HEK293 (cell line): ENCODE measurements at regions not wholly inside any gene's neighbourhood (a gene's known extent, or its start where the extent isn't known, plus 50 kb on each side); places are given as distances from the start of the nearest gene placed in this dataset.

Experiments
- CTCF ChIA-PET: fragments of 350-600 bp; formaldehyde crosslinking; extraction: SDS; loops from one replicate; lab custom pipeline; 2021; ENCODE audit warnings: antibody characterized with exemption; lab: Yijun Ruan, JAX
- POLR2A ChIA-PET: fragments of 300-600 bp; formaldehyde crosslinking; extraction: SDS; loops from one replicate; lab custom pipeline; 2020; ENCODE audit warnings: antibody characterized with exemption, inconsistent platforms; lab: Yijun Ruan, JAX
- H3K27ac ChIP-seq: fragments of 200-500 bp; sonication (Bioruptor generic); 2 replicates; pipeline ENCODE4 v1.5.1; 2014; ENCODE audit warnings: low read depth, low read length, control low read depth, inconsistent platforms; ENCODE audit errors: extremely low read depth
- H3K36me3 ChIP-seq, 2 experiments: fragments of 200-500 bp in 1 of 2; sonication (Bioruptor generic) in 1 of 2; 1 replicate in 1 of 2; 2 replicates in 1 of 2; pipeline ENCODE4 v1.5.1; 2014 to 2017; ENCODE audit warnings: inconsistent platforms in 2 of 2, low read length in 2 of 2; ENCODE audit not compliant: control insufficient read depth in 2 of 2, insufficient read depth in 1 of 2
- H3K4me1 ChIP-seq: fragments of 200-500 bp; sonication (Bioruptor generic); 2 replicates; pipeline ENCODE4 v1.5.1; 2014; ENCODE audit warnings: mild to moderate bottlenecking, low read length, inconsistent platforms; ENCODE audit not compliant: control insufficient read depth, insufficient read depth
- H3K4me3 ChIP-seq: 2 replicates; pipeline ENCODE4 v1.5.1; 2011; ENCODE audit warnings: low read depth, mild to moderate bottlenecking, control low read depth, low read length, moderate library complexity
- H3K9me3 ChIP-seq: fragments of 200-500 bp; sonication (Bioruptor generic); 2 replicates; pipeline ENCODE4 v1.5.1; 2014; ENCODE audit warnings: low read depth, low read length, inconsistent platforms; ENCODE audit not compliant: control insufficient read depth, insufficient read depth
- BCL11B ChIP-seq: fragments of 450-650 bp; formaldehyde crosslinking; IDR thresholded peaks from 2 replicates; pipeline ENCODE4 v1.5.1; 2016; ENCODE audit warnings: low read depth, missing biosample characterization, missing genetic modification characterization
- HOXA7 ChIP-seq: sonication (generic); formaldehyde crosslinking; IDR thresholded peaks from 2 replicates; pipeline ENCODE4 v1.8.1; 2022; ENCODE audit warnings: missing genetic modification reagents, borderline replicate concordance
- HOXD13 ChIP-seq: sonication (generic); formaldehyde crosslinking; IDR thresholded peaks from 2 replicates; pipeline ENCODE4 v1.8.0; 2022; ENCODE audit warnings: missing genetic modification reagents, borderline replicate concordance
- KLF9 ChIP-seq: fragments of 450-650 bp; formaldehyde crosslinking; IDR thresholded peaks from 2 replicates; pipeline ENCODE4 v1.5.1; 2016; ENCODE audit warnings: missing biosample characterization, missing genetic modification characterization, low read depth
- MEIS1 ChIP-seq: sonication (generic); formaldehyde crosslinking; IDR thresholded peaks from 2 replicates; pipeline ENCODE4 v1.8.1; 2022; ENCODE audit warnings: missing genetic modification reagents, mild to moderate bottlenecking, borderline replicate concordance
- MYNN ChIP-seq: fragments of 450-650 bp; formaldehyde crosslinking; IDR thresholded peaks from 2 replicates; pipeline ENCODE4 v1.5.1; 2016; ENCODE audit warnings: missing biosample characterization, missing genetic modification characterization, borderline replicate concordance
- PRDM2 ChIP-seq: fragments of 450-650 bp; formaldehyde crosslinking; IDR thresholded peaks from 2 replicates; pipeline ENCODE4 v1.5.1; 2016; ENCODE audit warnings: missing biosample characterization, missing genetic modification characterization, borderline replicate concordance
- SCRT2 ChIP-seq: fragments of 450-650 bp; formaldehyde crosslinking; IDR thresholded peaks from 2 replicates; pipeline ENCODE4 v1.5.1; 2016; ENCODE audit warnings: missing biosample characterization, missing genetic modification characterization
- ZBTB20 ChIP-seq: fragments of 450-650 bp; formaldehyde crosslinking; IDR thresholded peaks from 2 replicates; pipeline ENCODE4 v1.5.1; 2016; ENCODE audit warnings: missing biosample characterization, missing genetic modification characterization
- ZFHX2 ChIP-seq: fragments of 450-650 bp; formaldehyde crosslinking; conservative IDR thresholded peaks from 2 replicates; pipeline ENCODE4 v1.5.1; 2016; ENCODE audit warnings: missing biosample characterization, missing genetic modification characterization
- ZFP69B ChIP-seq: fragments of 450-650 bp; formaldehyde crosslinking; IDR thresholded peaks from 2 replicates; pipeline ENCODE4 v1.5.1; 2016; ENCODE audit warnings: missing biosample characterization, missing genetic modification characterization
- ZNF112 ChIP-seq: fragments of 450-650 bp; formaldehyde crosslinking; IDR thresholded peaks from 2 replicates; pipeline ENCODE4 v1.5.0; 2017; ENCODE audit warnings: missing biosample characterization, missing genetic modification characterization
- ZNF146 ChIP-seq: fragments of 450-650 bp; formaldehyde crosslinking; IDR thresholded peaks from 2 replicates; pipeline ENCODE4 v1.5.1; 2016; ENCODE audit warnings: missing biosample characterization, missing genetic modification characterization
- ZNF184 ChIP-seq: fragments of 450-650 bp; IDR thresholded peaks from 2 replicates; pipeline ENCODE4 v1.5.1; 2018; ENCODE audit warnings: missing biosample characterization, mild to moderate bottlenecking, missing genetic modification characterization
- ZNF211 ChIP-seq: fragments of 450-650 bp; formaldehyde crosslinking; IDR thresholded peaks from 2 replicates; pipeline ENCODE4 v1.5.1; 2016; ENCODE audit warnings: low read depth, missing biosample characterization, missing genetic modification characterization
- ZNF214 ChIP-seq: fragments of 450-650 bp; formaldehyde crosslinking; IDR thresholded peaks from 2 replicates; pipeline ENCODE4 v1.5.1; 2017; ENCODE audit warnings: missing biosample characterization, mild to moderate bottlenecking, missing genetic modification characterization, borderline replicate concordance
- ZNF266 ChIP-seq: fragments of 450-650 bp; formaldehyde crosslinking; IDR thresholded peaks from 2 replicates; pipeline ENCODE4 v1.5.1; 2016; ENCODE audit warnings: missing biosample characterization, missing genetic modification characterization, low read depth
- ZNF366 ChIP-seq: fragments of 450-650 bp; formaldehyde crosslinking; conservative IDR thresholded peaks from 2 replicates; pipeline ENCODE4 v1.5.1; 2016; ENCODE audit warnings: missing biosample characterization, missing genetic modification characterization
- ZNF394 ChIP-seq: fragments of 450-650 bp; formaldehyde crosslinking; IDR thresholded peaks from 2 replicates; pipeline ENCODE4 v1.5.1; 2016; ENCODE audit warnings: missing biosample characterization, missing genetic modification characterization, mild to moderate bottlenecking, moderate library complexity, borderline replicate concordance
- ZNF530 ChIP-seq: fragments of 450-650 bp; formaldehyde crosslinking; IDR thresholded peaks from 2 replicates; pipeline ENCODE4 v1.5.1; 2016; ENCODE audit warnings: low read depth, missing biosample characterization, missing genetic modification characterization
- ZNF585B ChIP-seq: fragments of 450-650 bp; formaldehyde crosslinking; IDR thresholded peaks from 2 replicates; pipeline ENCODE4 v1.5.1; 2016; ENCODE audit warnings: missing biosample characterization, missing genetic modification characterization
- ZNF600 ChIP-seq: fragments of 450-650 bp; formaldehyde crosslinking; IDR thresholded peaks from 2 replicates; pipeline ENCODE4 v1.5.1; 2016; ENCODE audit warnings: missing biosample characterization, missing genetic modification characterization
- ZNF747 ChIP-seq: fragments of 450-650 bp; formaldehyde crosslinking; IDR thresholded peaks from 2 replicates; pipeline ENCODE4 v1.5.1; 2016; ENCODE audit warnings: missing biosample characterization, missing genetic modification characterization

DNA sequence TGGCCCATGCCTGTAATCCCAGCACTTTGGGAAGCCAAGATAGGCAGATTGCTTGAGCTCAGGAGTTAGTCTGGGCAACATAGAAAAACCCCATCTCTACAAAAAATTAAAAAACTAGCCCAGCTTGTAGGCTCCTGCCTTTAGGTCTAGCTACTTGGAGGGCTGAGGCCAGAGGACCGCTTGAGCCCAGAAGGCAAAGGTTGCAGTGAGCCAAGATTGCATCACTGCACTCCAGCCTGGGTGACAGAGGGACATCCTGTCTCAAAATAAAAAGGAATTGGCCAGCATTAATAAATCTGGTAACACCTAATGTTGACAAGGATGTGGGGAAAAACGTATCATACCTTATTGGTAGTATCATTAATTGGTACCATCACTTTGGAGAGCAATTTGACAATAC lies 396.2 kb downstream of the PLPP3 start (continued):
- TF ChIP-seq ZNF585B (tag by site-specific recombination) (no peak), ZNF211 (tag by site-specific recombination) (no peak), ZNF530 (tag by site-specific recombination) (no peak), ZNF214 (tag by site-specific recombination) (no peak), MYNN (tag by site-specific recombination) (no peak), ZFP69B (no peak), ZNF747 (tag by site-specific recombination) (no peak), ZNF112 (tag by site-specific recombination) (no peak), PRDM2 (no peak), HOXA7 (no peak), HOXD13 (no peak), BCL11B (tag by site-specific recombination) (no peak), ZNF366 (tag by site-specific recombination) (no peak)

GRCh38 chr1:56180520-56181190 lies 398.7 kb downstream of the PLPP3 start:
- H3K4me1 ChIP-seq, result peaks cover 3% of the 10 kb centered on the region; the same call in 1 of the 2 replicates
- no peaks in the 10 kb centered on the region for H3K36me3 ChIP-seq
- no peak overlapping the region for H3K4me3 ChIP-seq
- no peak overlapping the region for H3K27ac ChIP-seq
- H3K9me3 ChIP-seq, result no peaks in the 10 kb centered on the region
- POLR2A ChIA-PET, result no interaction called here
- TF ChIP-seq ZFHX2 (tag by site-specific recombination), result no peak
- TF ChIP-seq ZNF146 (tag by site-specific recombination), result no peak
- TF ChIP-seq ZNF184 (tag by site-specific recombination), result no peak
- TF ChIP-seq ZNF394, result no peak
- TF ChIP-seq MEIS1 (CRISPR knock-in tag), result no peak
- TF ChIP-seq ZBTB20 (tag by site-specific recombination), result no peak
- no peak for TF ChIP-seq SCRT2 (tag by site-specific recombination)
- TF ChIP-seq ZNF266, result no peak
- no peak for TF ChIP-seq KLF9
- no peak for TF ChIP-seq ZNF600
- CTCF ChIA-PET, result interaction anchor here (0.6 kb wide), 1 partner anchor 231 kb away, joined by 3 read pairs; no protein-coding TSS in a partner anchor
